ENCODE measurements at regions not wholly inside any gene's neighbourhood (a gene's known extent, or its start where the extent isn't known, plus 50 kb on each side); places are given as distances from the start of the nearest gene placed in this dataset.

DNA sequence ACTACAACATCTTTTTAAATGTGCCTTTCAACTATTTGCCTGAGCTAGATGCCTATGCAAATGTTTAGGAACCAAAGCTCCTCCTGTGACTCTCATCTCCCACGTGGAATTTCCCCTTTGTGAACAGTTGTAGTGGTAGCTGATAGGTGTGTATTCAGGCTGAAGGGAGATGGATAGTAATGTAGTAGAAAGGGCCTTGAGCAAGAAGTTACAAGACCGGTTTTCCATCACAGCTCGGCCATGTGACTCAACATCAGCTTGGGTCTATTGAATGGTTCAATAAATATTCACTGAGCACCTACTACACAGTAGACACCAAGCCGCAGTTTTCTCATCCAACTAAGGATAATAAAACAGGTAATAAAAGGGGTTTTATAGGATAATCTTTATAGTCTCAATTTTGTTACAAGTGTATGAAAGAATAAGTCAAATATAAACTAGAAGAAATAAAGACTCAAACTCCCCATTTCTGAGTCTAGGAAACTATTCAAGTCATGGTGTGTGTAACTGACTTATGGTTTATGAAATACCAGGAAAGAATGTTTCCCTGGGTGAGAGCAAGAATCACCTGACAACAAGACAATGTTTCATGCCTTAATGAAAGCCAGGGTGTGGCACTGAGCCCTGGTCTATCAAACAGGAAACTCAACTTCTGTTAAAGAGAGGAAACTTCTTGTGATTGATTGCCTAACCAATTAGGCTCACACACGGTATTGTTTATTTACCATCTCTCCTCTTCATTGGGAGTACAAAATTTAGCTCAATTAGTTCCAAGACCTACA, 187.1 kb upstream of the SPEF2 start:
- Histone ChIP-seq H3K9me1 (ENCODE audit: control insufficient read depth, insufficient read depth, low read length) (no peaks in the 10 kb centered on the region), H3K4me3 (no peak overlapping the region), H3K79me2 (ENCODE audit: control insufficient read depth, insufficient read depth, low read length) (no peaks in the 10 kb centered on the region), H3K4me2 (ENCODE audit: insufficient read depth, low read length) (no peak overlapping the region), H2AFZ (ENCODE audit: low read depth, low read length) (no peak overlapping the region), H3K9me3 (replicated peaks; ENCODE audit: control insufficient read depth, insufficient read depth, low read depth, low read length) (peaks cover 4% of the 10 kb centered on the region; the same call in 1 of the 2 replicates), H3K9ac (ENCODE audit: insufficient read depth in 1 of 2, low read depth in 2 of 2, low read length in 2 of 2) (no peak overlapping the region), H3K4me1 (replicated peaks in 1 of 2; ENCODE audit: control insufficient read depth in 2 of 2, insufficient read depth in 2 of 2, low read length in 2 of 2) (no peaks in the 10 kb centered on the region), H3K36me3 (ENCODE audit: control insufficient read depth, insufficient read depth, low read length) (no peaks in the 10 kb centered on the region), H3K27ac (ENCODE audit: extremely low read depth, low read depth, low read length) (no peak overlapping the region), H3K27me3 (ENCODE audit: control insufficient read depth in 2 of 2, insufficient read depth in 2 of 2, low read length in 2 of 2) (no peaks in the 10 kb centered on the region), H4K20me1 (replicated peaks; ENCODE audit: control insufficient read depth, insufficient read depth, low read length) (no peaks in the 10 kb centered on the region)
- WGBS (ENCODE audit: insufficient coverage, low coverage, missing lambda C conversion rate): 0% methylated on average over 5 of the region's 5 CpGs
- ChIA-PET CTCF (ENCODE audit: low intra/inter-chr PET ratio) (no interaction called here), POLR2A (no interaction called here)
- intact Hi-C loops (cut with micrococcal nuclease) (no loop called here), in situ Hi-C loops (cut with MboI) (no loop called here)
- BruUV-seq (replicated peaks): no TSS peak
- FAIRE-seq: no peak
- no peak for ATAC-seq
- DNase-seq (ENCODE audit: extremely low read depth in 1 of 4, low spot score in 3 of 4): no peak
- no peak for TF ChIP-seq SIRT6 (IDR thresholded peaks at IDR 0.05; ENCODE audit: low read depth, low read length)
- no peak for TF ChIP-seq ZNF589 (CRISPR knock-in tag; IDR thresholded peaks at IDR 0.05; ENCODE audit: low read depth)
- no peak for TF ChIP-seq TRIM24 (IDR thresholded peaks at IDR 0.05)
- TF ChIP-seq ZBTB7A (IDR thresholded peaks at IDR 0.05; ENCODE audit: borderline replicate concordance, control insufficient read depth, low read depth, low read length): no peak
- TF ChIP-seq CTBP1 (IDR thresholded peaks at IDR 0.05; ENCODE audit: borderline replicate concordance): no peak
- TF ChIP-seq POLR2A (conservative IDR thresholded peaks at IDR 0.05): no peak
- no peak for TF ChIP-seq RBM39 (optimal IDR thresholded peaks at IDR 0.05; ENCODE audit: low read depth, low read length)
- no peak for TF ChIP-seq SRSF7 (optimal IDR thresholded peaks at IDR 0.05; ENCODE audit: low read depth, low read length)
- no peak for TF ChIP-seq TRIM28 (IDR thresholded peaks at IDR 0.05)
- TF ChIP-seq EP300 (IDR thresholded peaks at IDR 0.05; ENCODE audit: low read length): no peak
- no peak for TF ChIP-seq CC2D1A (IDR thresholded peaks at IDR 0.05)
- TF ChIP-seq MCM7 (IDR thresholded peaks at IDR 0.05): no peak
